Panc1 (cell line): ENCODE measurements at regions not wholly inside any gene's neighbourhood (a gene's known extent, or its start where the extent isn't known, plus 50 kb on each side); places are given as distances from the start of the nearest gene placed in this dataset.

Source experiments
- ATAC-seq: fragments of 200-7000 bp; cut with Tn5 transposase; 2 replicates; pipeline ENCODE4 v1.9.1; 2020; ENCODE audit warnings: mild to moderate bottlenecking, moderate library complexity
- BruUV-seq: library from RNA; stranded (reverse); fragments of 400-500 nt; replicated peaks from 2 replicates; lab custom pipeline; 2021; lab: Mats Ljungman, UMichigan
- CTCF ChIA-PET: fragments of 300-600 bp; sonication (Branson Sonifier 250); formaldehyde crosslinking; loops from one replicate; lab custom pipeline; 2022; ENCODE audit warnings: antibody characterized with exemption; lab: Charles Lee
- POLR2A ChIA-PET: fragments of 300-600 bp; sonication (Branson Sonifier 250); formaldehyde crosslinking; loops from one replicate; lab custom pipeline; 2022; ENCODE audit warnings: antibody characterized with exemption; lab: Charles Lee
- DNase-seq: peaks from one replicate; pipeline ENCODE4 v3.0.0-alpha.2; 2010; ENCODE audit warnings: low read depth, low spot score
- H3K27ac ChIP-seq: 2 replicates; pipeline ENCODE4 v1.5.1; 2011; ENCODE audit warnings: mild to moderate bottlenecking, low read length, inconsistent platforms
- H3K27me3 ChIP-seq: fragments of 200-500 bp; sonication (Bioruptor generic); 2 replicates; pipeline ENCODE4 v1.6.0; 2014; ENCODE audit warnings: low read length, inconsistent platforms; ENCODE audit not compliant: control insufficient read depth, insufficient read depth
- H3K36me3 ChIP-seq: fragments of 200-500 bp; sonication (Bioruptor generic); 2 replicates; pipeline ENCODE4 v1.5.1; 2014; ENCODE audit warnings: inconsistent platforms, mild to moderate bottlenecking, low read length, moderate library complexity; ENCODE audit not compliant: control insufficient read depth, insufficient read depth
- H3K4me1 ChIP-seq: 2 replicates; pipeline ENCODE4 v1.5.1; 2011; ENCODE audit warnings: inconsistent platforms, mild to moderate bottlenecking, low read length, moderate library complexity; ENCODE audit not compliant: control insufficient read depth, insufficient read depth
- H3K4me3 ChIP-seq, 2 experiments: 2 replicates each; pipeline ENCODE4 v1.5.1; 2011 to 2012; ENCODE audit warnings: low read depth in 2 of 2, low read length in 2 of 2, mild to moderate bottlenecking in 2 of 2, inconsistent platforms in 1 of 2, moderate library complexity in 1 of 2
- H3K9me3 ChIP-seq: fragments of 200-500 bp; sonication (Bioruptor generic); 2 replicates; pipeline ENCODE4 v1.5.1; 2014; ENCODE audit warnings: low read depth, mild to moderate bottlenecking, inconsistent platforms, low read length, moderate library complexity; ENCODE audit not compliant: control insufficient read depth, insufficient read depth
- POLR2AphosphoS5 ChIP-seq: IDR thresholded peaks from 2 replicates; pipeline ENCODE4 v1.6.1; 2012; ENCODE audit warnings: mild to moderate bottlenecking, low read depth, low read length, moderate library complexity
- SIN3A ChIP-seq: IDR thresholded peaks from 2 replicates; pipeline ENCODE4 v1.6.1; 2012; ENCODE audit warnings: low read depth, mild to moderate bottlenecking, low read length, moderate library complexity, borderline replicate concordance; ENCODE audit not compliant: insufficient read depth
- TCF7L2 ChIP-seq: IDR thresholded peaks from 2 replicates; pipeline ENCODE4 v1.6.1; 2011; ENCODE audit warnings: mild to moderate bottlenecking, low read depth, low read length, inconsistent platforms
- in situ Hi-C: cut with HindIII; loops from 2 replicates; pipeline ENCODE4 v1.10.0; 2016; ENCODE audit warnings: low sequenced_read_pairs, low pct_unique_long_range_greater_than_20kb
- intact Hi-C: fragments of 100-400 bp; cut with micrococcal nuclease; formaldehyde crosslinking; loops from one replicate; pipeline ENCODE4 v1.10.0; 2022; ENCODE audit not compliant: unreplicated experiment
- TF ChIP-seq, protein P1 (sequence below): fragments of 450-650 bp; IDR thresholded peaks from 2 replicates; pipeline ENCODE4 v1.5.1; 2017; ENCODE audit warnings: mild to moderate bottlenecking
- TF ChIP-seq, protein P2 (sequence below), 2 experiments: IDR thresholded peaks; 2 replicates each; pipeline ENCODE4 v1.6.1; 2011 to 2012; ENCODE audit warnings: low read depth in 2 of 2, control low read depth in 1 of 2, low read length in 1 of 2, mild to moderate bottlenecking in 1 of 2, moderate library complexity in 1 of 2; ENCODE audit not compliant: insufficient read depth in 1 of 2

DNA sequence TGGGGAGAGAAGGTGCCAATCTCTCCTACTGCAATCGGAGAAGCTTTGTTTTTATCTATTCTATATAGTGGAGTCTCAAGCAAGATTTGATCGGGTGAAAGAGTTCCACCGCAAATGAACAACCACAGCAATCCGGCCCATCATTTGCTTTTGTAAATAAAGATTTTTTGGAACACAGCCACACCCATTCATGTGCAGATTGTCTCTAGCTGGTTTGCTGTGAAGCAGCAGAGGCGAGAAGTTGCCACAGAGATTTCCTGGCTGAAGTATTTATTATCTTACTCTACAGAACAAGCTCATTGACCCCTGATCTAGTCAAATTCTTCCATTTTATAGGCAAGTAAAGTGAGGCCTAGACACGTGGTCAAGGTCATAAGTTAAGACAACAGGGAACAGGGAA is 195.5 kb upstream of the TNRC6C start:
- H3K4me1 ChIP-seq = no peaks in the 10 kb centered on the region; the same call in 1 of the 2 replicates
- ChIA-PET CTCF (no interaction called here), POLR2A (no interaction called here)
- no peaks in the 10 kb centered on the region for H3K36me3 ChIP-seq
- H3K27ac ChIP-seq = no peak overlapping the region
- no peaks in the 10 kb centered on the region; the same call in 1 of the 2 replicates for H3K27me3 ChIP-seq
- ATAC-seq = no peak
- BruUV-seq = no TSS peak
- DNase-seq = no peak
- no peak for TF ChIP-seq SIN3A
- TF ChIP-seq, protein P1, sequence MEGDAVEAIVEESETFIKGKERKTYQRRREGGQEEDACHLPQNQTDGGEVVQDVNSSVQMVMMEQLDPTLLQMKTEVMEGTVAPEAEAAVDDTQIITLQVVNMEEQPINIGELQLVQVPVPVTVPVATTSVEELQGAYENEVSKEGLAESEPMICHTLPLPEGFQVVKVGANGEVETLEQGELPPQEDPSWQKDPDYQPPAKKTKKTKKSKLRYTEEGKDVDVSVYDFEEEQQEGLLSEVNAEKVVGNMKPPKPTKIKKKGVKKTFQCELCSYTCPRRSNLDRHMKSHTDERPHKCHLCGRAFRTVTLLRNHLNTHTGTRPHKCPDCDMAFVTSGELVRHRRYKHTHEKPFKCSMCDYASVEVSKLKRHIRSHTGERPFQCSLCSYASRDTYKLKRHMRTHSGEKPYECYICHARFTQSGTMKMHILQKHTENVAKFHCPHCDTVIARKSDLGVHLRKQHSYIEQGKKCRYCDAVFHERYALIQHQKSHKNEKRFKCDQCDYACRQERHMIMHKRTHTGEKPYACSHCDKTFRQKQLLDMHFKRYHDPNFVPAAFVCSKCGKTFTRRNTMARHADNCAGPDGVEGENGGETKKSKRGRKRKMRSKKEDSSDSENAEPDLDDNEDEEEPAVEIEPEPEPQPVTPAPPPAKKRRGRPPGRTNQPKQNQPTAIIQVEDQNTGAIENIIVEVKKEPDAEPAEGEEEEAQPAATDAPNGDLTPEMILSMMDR = no peak
- no peak for TF ChIP-seq TCF7L2
- TF ChIP-seq POLR2AphosphoS5 = no peak
- TF ChIP-seq, protein P2, sequence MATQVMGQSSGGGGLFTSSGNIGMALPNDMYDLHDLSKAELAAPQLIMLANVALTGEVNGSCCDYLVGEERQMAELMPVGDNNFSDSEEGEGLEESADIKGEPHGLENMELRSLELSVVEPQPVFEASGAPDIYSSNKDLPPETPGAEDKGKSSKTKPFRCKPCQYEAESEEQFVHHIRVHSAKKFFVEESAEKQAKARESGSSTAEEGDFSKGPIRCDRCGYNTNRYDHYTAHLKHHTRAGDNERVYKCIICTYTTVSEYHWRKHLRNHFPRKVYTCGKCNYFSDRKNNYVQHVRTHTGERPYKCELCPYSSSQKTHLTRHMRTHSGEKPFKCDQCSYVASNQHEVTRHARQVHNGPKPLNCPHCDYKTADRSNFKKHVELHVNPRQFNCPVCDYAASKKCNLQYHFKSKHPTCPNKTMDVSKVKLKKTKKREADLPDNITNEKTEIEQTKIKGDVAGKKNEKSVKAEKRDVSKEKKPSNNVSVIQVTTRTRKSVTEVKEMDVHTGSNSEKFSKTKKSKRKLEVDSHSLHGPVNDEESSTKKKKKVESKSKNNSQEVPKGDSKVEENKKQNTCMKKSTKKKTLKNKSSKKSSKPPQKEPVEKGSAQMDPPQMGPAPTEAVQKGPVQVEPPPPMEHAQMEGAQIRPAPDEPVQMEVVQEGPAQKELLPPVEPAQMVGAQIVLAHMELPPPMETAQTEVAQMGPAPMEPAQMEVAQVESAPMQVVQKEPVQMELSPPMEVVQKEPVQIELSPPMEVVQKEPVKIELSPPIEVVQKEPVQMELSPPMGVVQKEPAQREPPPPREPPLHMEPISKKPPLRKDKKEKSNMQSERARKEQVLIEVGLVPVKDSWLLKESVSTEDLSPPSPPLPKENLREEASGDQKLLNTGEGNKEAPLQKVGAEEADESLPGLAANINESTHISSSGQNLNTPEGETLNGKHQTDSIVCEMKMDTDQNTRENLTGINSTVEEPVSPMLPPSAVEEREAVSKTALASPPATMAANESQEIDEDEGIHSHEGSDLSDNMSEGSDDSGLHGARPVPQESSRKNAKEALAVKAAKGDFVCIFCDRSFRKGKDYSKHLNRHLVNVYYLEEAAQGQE (IDR thresholded peaks at IDR 0.05; ENCODE audit: insufficient read depth in 1 of 2, low read depth in 2 of 2, low read length in 1 of 2) = no peak
- intact Hi-C loops = no loop called here
- in situ Hi-C loops = no loop called here
- H3K9me3 ChIP-seq = no peaks in the 10 kb centered on the region
- no peak overlapping the region for H3K4me3 ChIP-seq

DNA sequence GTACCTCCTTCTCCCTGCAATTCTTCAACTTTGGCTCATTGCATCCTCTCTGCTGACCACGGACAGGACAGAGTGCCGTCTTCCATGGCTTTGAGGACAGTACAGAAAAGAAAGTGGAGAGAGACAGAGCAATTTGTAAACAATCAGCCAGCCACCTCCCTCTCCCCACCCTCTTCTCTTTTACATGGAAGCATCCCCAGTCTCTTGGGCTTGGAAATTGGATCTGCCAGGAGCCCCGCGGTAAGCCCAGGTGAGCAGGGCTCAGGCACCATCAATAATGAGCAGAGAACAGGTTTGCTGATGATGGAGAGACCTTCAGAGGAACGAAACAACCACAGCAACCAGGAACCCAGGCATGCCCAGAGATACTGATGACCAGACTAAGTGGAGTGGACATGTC is 194.9 kb upstream of the TNRC6C start:
- in situ Hi-C loops = no loop called here
- Histone ChIP-seq H3K27ac (no peak overlapping the region), H3K4me3 (no peak overlapping the region), H3K9me3 (no peaks in the 10 kb centered on the region), H3K4me1 (no peaks in the 10 kb centered on the region; the same call in 1 of the 2 replicates), H3K36me3 (no peaks in the 10 kb centered on the region), H3K27me3 (peaks cover 2% of the 10 kb centered on the region; the same call in 1 of the 2 replicates)
- ATAC-seq = no peak
- ChIA-PET POLR2A (no interaction called here), CTCF (no interaction called here)
- TF ChIP-seq POLR2AphosphoS5 (no peak), SIN3A (no peak), TCF7L2 (no peak)
- TF ChIP-seq, protein P2 (IDR thresholded peaks at IDR 0.05; ENCODE audit: insufficient read depth in 1 of 2, low read depth in 2 of 2, low read length in 1 of 2) = no peak
- TF ChIP-seq, protein P1 = no peak
- intact Hi-C loops = no loop called here
- DNase-seq = no peak
- BruUV-seq = no TSS peak
